Motor neuron (in vitro differentiated cells): ENCODE measurements at regions not wholly inside any gene's neighbourhood (a gene's known extent, or its start where the extent isn't known, plus 50 kb on each side); places are given as distances from the start of the nearest gene placed in this dataset.

Source experiments
- ATAC-seq, 8 experiments: fragments of 200-7000 bp; cut with Tn5 transposase; replicated peaks in 6 of 8; 2 replicates each; pipeline ENCODE4 v1.8.0; 2021; ENCODE audit warnings: mild to moderate bottlenecking in 8 of 8, moderate library complexity in 8 of 8
- H3K27ac ChIP-seq, 2 donors: fragments of 250-450 bp; sonication (Bioruptor Pico); 2 replicates each; pipeline ENCODE4 v1.9.0; 2021; ENCODE audit warnings: antibody characterized with exemption in 2 of 2, mild to moderate bottlenecking in 2 of 2, moderate library complexity in 1 of 2
- H3K4me1 ChIP-seq, 2 donors: fragments of 250-450 bp; sonication (Bioruptor Pico); replicated peaks in 1 of 2; 2 replicates each; pipeline ENCODE4 v1.6.1; 2021; ENCODE audit warnings: antibody characterized with exemption in 2 of 2, mild to moderate bottlenecking in 2 of 2, moderate library complexity in 1 of 2
- H3K4me3 ChIP-seq, 5 donors: fragments of 250-450 bp; sonication (Bioruptor Pico); 2 replicates each; pipeline ENCODE4 v1.9.0; 2021; ENCODE audit warnings: antibody characterized with exemption in 5 of 5, mild to moderate bottlenecking in 5 of 5, moderate library complexity in 4 of 5
- WGBS, 10 experiments: fragments of 450-650 bp; shearing (Covaris generic); methylation state at CpG; one replicate each; pipeline ENCODE4 v1.0.0; 2022; 5-methylcytosine and 5-hydroxymethylcytosine counted together
- in situ Hi-C, 9 experiments: fragments of 400-800 bp; cut with MboI; loops; one replicate each; pipeline ENCODE4 v1.15.0; 2021; ENCODE audit warnings: low sequenced_read_pairs in 9 of 9, low pct_unique_long_range_greater_than_20kb in 2 of 9; ENCODE audit not compliant: unreplicated experiment in 9 of 9

DNA sequence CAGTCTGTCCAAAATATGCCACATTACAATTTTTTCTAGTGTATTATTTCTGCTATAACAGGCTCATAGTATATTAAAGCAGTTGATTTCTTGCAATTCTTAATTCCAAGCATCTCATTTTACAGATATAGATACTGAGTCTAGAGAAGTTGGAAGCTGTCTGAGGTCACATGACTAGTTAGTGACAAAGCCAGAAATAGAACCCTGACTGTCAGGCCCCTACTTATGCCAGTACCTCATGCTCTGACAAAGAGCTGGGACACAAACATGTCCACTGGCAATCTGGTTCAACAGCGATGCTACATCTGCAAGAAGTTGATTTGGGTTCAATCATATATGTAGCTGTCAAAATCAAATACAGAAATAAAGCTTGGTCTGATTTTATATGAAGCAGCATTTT lies 750.4 kb upstream of the FAM98A start:
- Histone ChIP-seq H3K27ac (no peak overlapping the region), H3K4me1 (peaks cover 0 to 5% of the 10 kb centered on the region in 2 donors), H3K4me3 (no peak overlapping the region)
- WGBS, 10 experiments: 0 to 100% (median 100%) methylated on average over 1 of the region's 1 CpG; no CpG with 5 or more reads in 1 of the 10 experiments
- no peak for ATAC-seq
- in situ Hi-C loops: no loop called here

DNA sequence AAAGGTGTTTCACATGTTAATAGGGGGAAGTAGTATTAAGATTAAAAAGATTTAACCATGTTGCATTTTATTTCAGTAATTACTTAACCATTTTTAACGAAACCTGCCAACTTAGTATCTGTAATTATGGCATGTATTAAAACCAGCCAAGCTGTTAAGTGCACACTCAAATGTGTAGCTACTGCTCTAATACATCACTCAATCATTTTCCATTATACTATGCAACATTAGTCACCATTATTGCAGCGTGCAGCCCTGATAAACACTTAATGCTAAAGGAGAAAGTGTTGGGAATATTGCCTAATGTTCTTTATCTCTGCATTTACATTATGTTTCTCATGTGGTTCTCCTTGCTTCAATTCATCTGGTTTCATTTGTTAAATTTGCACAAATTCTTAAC lies 745.9 kb upstream of the FAM98A start:
- WGBS, 10 experiments: 0 to 100% (median 87%) methylated on average over 1 to 2 of the region's 2 CpGs
- peak in 3 of 8 experiments; percentile 31 to 61 (median 41) for ATAC-seq
- H3K4me3 ChIP-seq: no peak overlapping the region
- peaks cover 0 to 5% of the 10 kb centered on the region in 2 donors for H3K4me1 ChIP-seq
- in situ Hi-C loops: no loop called here
- no peak overlapping the region for H3K27ac ChIP-seq

DNA sequence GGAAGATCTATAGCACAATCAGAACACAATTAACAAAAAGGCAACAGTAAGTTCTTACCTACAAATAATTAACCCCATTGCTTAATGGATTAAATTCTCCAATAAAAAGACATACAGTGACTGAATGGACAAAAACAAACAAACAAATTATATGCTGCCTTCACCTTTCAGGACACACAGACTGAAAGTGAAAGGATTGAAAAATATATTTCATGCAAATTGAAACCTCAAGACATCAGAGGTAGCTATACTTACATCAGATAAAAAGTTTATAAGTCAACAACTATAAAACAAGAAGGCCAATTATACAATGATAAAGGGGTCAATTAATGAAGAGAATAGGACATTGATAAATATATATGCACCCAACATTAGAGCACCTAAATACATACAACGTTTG lies 741.2 kb upstream of the FAM98A start:
- ATAC-seq: no peak
- Histone ChIP-seq H3K4me3 (no peak overlapping the region), H3K4me1 (peaks cover 0 to 3% of the 10 kb centered on the region in 2 donors), H3K27ac (no peak overlapping the region)
- in situ Hi-C loops: no loop called here
- WGBS, 10 experiments: 0 to 83% (median 39%) methylated on average over 1 of the region's 1 CpG; no CpG with 5 or more reads in 2 of the 10 experiments

DNA sequence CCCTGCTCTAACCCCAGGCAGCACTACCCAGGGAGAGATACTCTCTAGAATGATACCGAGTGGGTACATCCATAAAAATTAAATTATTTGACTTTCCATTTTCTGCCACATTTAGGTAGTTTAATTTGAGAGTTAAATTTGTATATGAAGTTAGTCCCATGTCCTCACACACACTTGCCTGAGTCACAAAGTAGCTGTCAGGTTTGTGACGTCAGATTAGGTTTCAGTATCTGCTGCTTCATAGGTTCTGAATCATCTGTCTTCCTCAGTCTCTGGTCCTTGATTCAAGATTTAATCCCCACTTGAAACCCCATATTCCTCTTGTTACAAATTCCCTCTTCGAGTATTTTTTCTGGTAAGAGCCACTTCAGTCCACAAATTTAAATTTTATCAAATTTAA lies 738.6 kb upstream of the FAM98A start:
- Histone ChIP-seq H3K27ac (no peak overlapping the region), H3K4me1 (no peaks in the 10 kb centered on the region), H3K4me3 (no peak overlapping the region)
- in situ Hi-C loops: no loop called here
- no peak for ATAC-seq
- 25 to 100% (median 84%) methylated on average over 1 to 3 of the region's 3 CpGs for WGBS, 10 experiments

DNA sequence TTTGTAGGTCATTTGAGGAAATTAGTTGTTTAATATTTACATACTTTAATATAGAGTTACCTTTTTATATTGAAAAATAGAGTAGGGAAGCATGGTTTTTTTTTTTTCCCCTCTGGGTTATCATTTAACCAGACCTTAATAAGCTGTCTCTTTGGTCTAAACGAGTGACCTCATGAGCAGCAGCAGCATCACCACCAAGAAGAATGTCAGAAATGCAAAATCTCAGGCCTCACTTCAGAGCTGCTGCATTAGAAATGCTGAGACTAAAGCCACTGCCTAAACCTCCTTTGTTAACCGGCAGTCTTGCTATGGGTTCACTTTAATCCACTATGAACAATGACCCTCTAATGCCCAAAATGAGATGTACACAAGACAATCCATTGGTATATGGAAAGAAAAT lies 733.7 kb upstream of the FAM98A start:
- no peak for ATAC-seq
- 0 to 82% (median 42%) methylated on average over 1 to 2 of the region's 2 CpGs; no CpG with 5 or more reads in 2 of the 10 experiments for WGBS, 10 experiments
- H3K4me3 ChIP-seq: no peak overlapping the region
- no peaks in the 10 kb centered on the region for H3K4me1 ChIP-seq
- no peak overlapping the region for H3K27ac ChIP-seq
- in situ Hi-C loops: no loop called here

DNA sequence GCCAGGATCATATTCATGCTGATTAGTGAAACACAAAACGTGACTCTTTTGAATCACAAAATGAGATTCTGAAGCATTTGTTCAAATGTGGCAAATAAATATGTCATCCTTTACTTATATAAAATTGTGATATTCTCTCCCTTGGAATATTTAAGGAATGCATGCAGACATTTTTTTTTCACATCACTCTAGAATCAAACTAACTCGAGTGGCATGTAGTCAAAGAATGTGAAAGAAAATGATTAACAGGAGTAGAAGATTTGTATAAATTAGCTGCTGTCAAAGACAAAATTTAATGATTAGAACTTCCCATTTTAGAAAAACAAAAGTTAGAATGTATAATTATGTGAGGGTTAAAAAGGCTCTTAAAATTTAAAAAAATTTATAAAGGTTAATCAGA lies 721.0 kb upstream of the FAM98A start:
- Histone ChIP-seq H3K4me3 (no peak overlapping the region), H3K27ac (no peak overlapping the region), H3K4me1 (no peaks in the 10 kb centered on the region)
- ATAC-seq: no peak
- whole genome bisulfite sequencing, 10 experiments: 3 to 100% (median 74%) methylated on average over 1 to 2 of the region's 2 CpGs; no CpG with 5 or more reads in 1 of the 10 experiments
- in situ Hi-C loops: no loop called here

DNA sequence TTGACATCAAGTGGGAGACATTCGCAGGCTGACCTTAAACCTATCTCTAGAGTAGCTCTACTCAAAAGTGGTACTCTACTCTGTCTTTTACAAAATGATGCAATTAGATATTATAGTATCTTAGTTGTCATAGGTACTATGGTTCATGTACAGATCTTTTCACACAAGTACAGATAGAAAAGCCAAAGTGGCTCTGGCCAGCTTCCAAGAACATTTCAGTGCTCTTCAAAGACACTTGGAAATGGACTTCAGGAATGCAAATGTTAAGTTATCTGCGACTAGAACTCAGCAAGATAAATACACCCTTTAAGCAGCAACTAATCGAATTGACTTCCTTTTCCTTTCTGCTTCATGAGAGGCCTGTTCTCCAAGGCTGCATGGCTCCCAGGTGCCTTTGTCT lies 718.7 kb upstream of the FAM98A start:
- in situ Hi-C loops: no loop called here
- 0 to 89% (median 79%) methylated on average over 1 to 3 of the region's 3 CpGs; no CpG with 5 or more reads in 1 of the 10 experiments for WGBS, 10 experiments
- Histone ChIP-seq H3K4me1 (no peaks in the 10 kb centered on the region), H3K4me3 (no peak overlapping the region), H3K27ac (no peak overlapping the region)
- ATAC-seq: no peak

DNA sequence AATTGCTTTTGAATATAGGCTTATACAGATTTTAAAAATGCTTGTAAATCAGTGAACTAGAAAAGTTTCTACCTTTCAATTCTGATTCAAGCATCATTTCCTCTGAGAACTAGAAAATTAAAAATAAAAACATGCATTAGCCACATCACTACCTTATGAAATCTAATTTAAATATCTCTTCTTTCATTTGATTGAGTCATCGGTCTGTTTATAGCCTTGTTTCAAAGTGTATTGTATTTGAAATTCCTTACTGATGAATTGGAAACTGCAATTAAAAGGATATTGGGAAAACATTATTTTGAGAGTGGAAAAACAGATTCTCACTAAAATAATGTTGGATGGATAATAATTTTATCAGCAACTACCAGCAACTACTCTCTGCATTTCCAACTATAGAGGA lies 717.7 kb upstream of the FAM98A start:
- Histone ChIP-seq H3K27ac (no peak overlapping the region), H3K4me3 (no peak overlapping the region), H3K4me1 (no peaks in the 10 kb centered on the region)
- ATAC-seq: no peak
- 40 to 100% (median 71%) methylated on average over 1 of the region's 1 CpG; no CpG with 5 or more reads in 4 of the 10 experiments for WGBS, 10 experiments
- in situ Hi-C loops: no loop called here

DNA sequence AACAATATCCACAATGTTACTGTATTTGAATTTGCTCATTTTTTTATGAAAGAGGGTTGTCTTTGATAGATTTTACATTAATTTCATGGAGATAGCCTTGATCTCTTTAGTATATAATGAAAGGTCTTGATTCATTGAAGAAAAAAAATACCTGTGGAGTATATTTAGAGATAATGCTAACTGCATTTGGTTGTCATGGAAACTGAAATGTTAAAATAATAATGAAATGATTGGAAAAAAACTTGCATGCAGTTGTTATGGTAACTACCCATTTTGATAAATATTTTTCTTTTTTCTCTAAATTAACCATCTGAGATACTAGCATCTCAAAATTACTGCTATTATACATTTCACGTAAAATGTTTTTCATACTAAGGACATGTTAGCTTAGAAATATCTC lies 712.7 kb upstream of the FAM98A start:
- Histone ChIP-seq H3K4me3 (no peak overlapping the region), H3K27ac (no peak overlapping the region), H3K4me1 (no peaks in the 10 kb centered on the region)
- in situ Hi-C loops: no loop called here
- 0 to 67% (median 20%) methylated on average over 1 of the region's 1 CpG; no CpG with 5 or more reads in 3 of the 10 experiments for WGBS, 10 experiments
- no peak for ATAC-seq

DNA sequence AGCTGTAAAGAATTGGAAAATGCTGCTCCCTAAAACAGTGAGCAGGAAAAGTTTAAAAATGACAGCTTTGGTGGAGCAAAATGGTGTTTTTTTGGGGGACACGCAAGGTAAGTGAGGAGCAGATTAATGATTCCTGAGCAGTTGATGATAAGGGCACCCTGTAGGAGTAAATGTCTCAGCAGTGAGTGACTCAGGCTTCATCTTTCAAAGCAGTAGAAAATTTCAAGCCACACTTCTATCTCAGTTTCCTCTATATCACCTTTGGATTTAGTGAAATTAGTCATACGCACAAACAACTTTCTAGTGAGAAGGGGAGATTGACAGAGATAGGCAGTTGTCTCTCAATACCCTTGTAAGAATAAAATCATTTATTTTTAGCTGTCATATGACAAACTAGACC lies 709.0 kb upstream of the FAM98A start:
- no peak for ATAC-seq
- WGBS, 10 experiments: 50 to 100% (median 92%) methylated on average over 1 to 2 of the region's 2 CpGs
- in situ Hi-C loops: no loop called here
- Histone ChIP-seq H3K27ac (no peak overlapping the region), H3K4me1 (no peaks in the 10 kb centered on the region), H3K4me3 (no peak overlapping the region)

DNA sequence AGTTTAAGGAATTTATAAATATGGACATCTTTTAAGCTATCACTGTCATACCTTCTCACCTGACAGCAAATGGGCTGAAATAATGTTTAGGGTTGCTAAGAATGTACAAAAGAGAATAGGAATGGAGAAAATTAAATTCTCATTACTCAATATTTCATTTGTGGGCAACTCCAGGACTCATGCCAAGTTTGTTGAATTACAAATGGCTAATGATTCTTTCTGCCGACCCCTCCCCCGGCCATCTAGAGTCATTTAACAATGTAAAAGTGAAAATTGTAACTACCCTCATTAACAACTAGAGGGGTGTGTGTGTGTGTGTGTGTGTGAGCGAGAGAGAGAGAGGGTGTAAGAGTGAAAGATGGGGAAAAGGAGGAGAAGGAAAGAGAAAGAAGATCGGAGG lies 708.5 kb upstream of the FAM98A start:
- H3K27ac ChIP-seq: no peak overlapping the region
- no peak for ATAC-seq
- no peaks in the 10 kb centered on the region for H3K4me1 ChIP-seq
- in situ Hi-C loops: no loop called here
- H3K4me3 ChIP-seq: no peak overlapping the region
- WGBS, 10 experiments: 3 to 95% (median 59%) methylated on average over 2 to 4 of the region's 4 CpGs

DNA sequence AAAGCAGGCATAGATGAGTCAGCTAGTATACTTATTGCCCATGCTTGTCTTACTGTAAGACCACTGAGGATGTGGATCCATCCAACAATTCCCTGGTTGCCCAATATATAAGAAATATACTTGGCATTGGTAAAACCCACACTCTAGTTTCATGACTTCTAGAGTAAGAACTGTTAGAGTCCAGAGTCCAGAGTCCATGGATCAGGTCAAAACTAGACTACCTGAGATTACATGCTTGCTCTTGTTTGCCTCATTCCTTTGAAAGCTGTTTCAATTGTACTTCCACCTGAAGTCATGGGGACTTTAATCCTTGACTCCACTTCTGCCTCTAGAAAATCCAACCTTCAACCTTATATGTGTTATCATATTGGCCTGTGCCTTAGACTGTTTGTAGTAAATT lies 707.6 kb upstream of the FAM98A start:
- in situ Hi-C loops: no loop called here
- Histone ChIP-seq H3K4me1 (no peaks in the 10 kb centered on the region), H3K27ac (no peak overlapping the region), H3K4me3 (no peak overlapping the region)
- no peak for ATAC-seq

DNA sequence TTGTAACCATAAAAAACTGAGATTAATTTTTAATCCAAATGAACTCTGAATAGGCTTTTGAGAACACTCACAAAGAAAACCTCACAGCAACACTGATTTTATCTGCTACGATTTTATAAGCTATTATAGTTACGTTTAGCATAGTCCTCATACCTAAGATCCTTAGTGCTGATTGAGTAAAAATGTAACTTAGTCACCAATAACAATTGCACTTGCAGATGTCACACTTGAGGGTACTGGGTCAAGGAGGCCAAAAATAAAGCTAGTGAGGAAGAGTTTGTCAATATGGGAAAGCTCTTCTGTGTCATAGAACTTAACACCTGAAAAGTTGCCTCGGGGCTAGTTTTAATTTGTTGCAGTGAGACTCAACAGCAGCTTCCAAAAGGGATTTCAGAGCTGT lies 706.5 kb upstream of the FAM98A start:
- H3K27ac ChIP-seq: no peak overlapping the region
- no peak for ATAC-seq
- no peak overlapping the region for H3K4me3 ChIP-seq
- no peaks in the 10 kb centered on the region for H3K4me1 ChIP-seq
- 0 to 89% (median 41%) methylated on average over 1 to 3 of the region's 3 CpGs; no CpG with 5 or more reads in 3 of the 10 experiments for WGBS, 10 experiments
- in situ Hi-C loops: no loop called here

DNA sequence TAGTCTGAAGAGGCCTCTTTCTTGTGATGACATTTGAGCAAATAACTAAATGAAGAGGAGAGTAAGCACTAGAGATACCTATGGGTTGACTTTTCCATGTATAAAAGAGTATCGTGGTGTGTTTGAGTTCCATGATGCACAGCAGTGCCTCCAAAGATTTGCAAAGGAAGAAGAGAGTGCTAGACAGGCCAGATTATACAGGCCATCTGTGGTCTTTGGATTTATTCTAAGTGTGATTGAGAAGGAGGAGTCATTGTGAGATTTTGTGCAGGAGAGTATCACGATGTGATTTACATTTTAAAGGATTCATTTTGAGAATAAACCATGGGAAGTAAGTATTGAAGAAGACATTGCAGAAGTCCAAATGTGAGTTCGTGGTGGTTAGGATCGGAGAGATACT lies 695.9 kb upstream of the FAM98A start:
- Histone ChIP-seq H3K27ac (no peak overlapping the region), H3K4me1 (no peaks in the 10 kb centered on the region), H3K4me3 (no peak overlapping the region)
- WGBS, 10 experiments: 0 to 100% (median 82%) methylated on average over 1 to 4 of the region's 4 CpGs; no CpG with 5 or more reads in 1 of the 10 experiments
- in situ Hi-C loops: no loop called here
- no peak for ATAC-seq
